ENCODE measurements at regions not wholly inside any gene's neighbourhood (a gene's known extent, or its start where the extent isn't known, plus 50 kb on each side); places are given as distances from the start of the nearest gene placed in this dataset.
A peak's percentile ranks its signal among the peaks of the same experiment; 100 is the strongest.

GRCh38 chr14:53391156-53391555 lies 238.0 kb upstream of the DDHD1 start:
- DNase-seq, result no peak

GRCh38 chr14:53390008-53390407 lies 236.9 kb upstream of the DDHD1 start:
- no peak for DNase-seq

- DNase-seq, result no peak
Measured at GRCh38 chr14:53389202-53389601, 236.1 kb upstream of the DDHD1 start.

- DNase-seq, result no peak
Measured at GRCh38 chr14:53386362-53386761, 233.2 kb upstream of the DDHD1 start.

- DNase-seq, result no peak
Measured at GRCh38 chr14:53384536-53384935, 231.4 kb upstream of the DDHD1 start.

GRCh38 chr14:53384073-53384472 lies 230.9 kb upstream of the DDHD1 start:
- DNase-seq, result no peak

- no peak for DNase-seq
Measured at GRCh38 chr14:53381895-53382294, 228.8 kb upstream of the DDHD1 start.

- DNase-seq, result no peak
Measured at GRCh38 chr14:53380867-53381225, 227.7 kb upstream of the DDHD1 start.

- DNase-seq, result no peak
Measured at GRCh38 chr14:53380052-53380866, 227.1 kb upstream of the DDHD1 start.

GRCh38 chr14:53378142-53378541 lies 225.0 kb upstream of the DDHD1 start:
- DNase-seq, result no peak

GRCh38 chr14:53376064-53376463 lies 222.9 kb upstream of the DDHD1 start:
- DNase-seq, result no peak

GRCh38 chr14:53375599-53375998 lies 222.5 kb upstream of the DDHD1 start:
- DNase-seq, result no peak

GRCh38 chr14:53368711-53369201 lies 215.6 kb upstream of the DDHD1 start:
- DNase-seq, result no peak

- DNase-seq, result peak; percentile 93
Measured at GRCh38 chr14:53368066-53368465, 214.9 kb upstream of the DDHD1 start.

GRCh38 chr14:53367644-53368026 lies 214.5 kb upstream of the DDHD1 start:
- peak; percentile 99 for DNase-seq

GRCh38 chr14:53365486-53366130 lies 212.5 kb upstream of the DDHD1 start:
- DNase-seq, result peak; percentile 26

- peak; percentile 9 for DNase-seq
Measured at GRCh38 chr14:53362916-53363315, 209.8 kb upstream of the DDHD1 start.

- DNase-seq, result no peak
Measured at GRCh38 chr14:53360829-53361228, 207.7 kb upstream of the DDHD1 start.

GRCh38 chr14:53358166-53358565 lies 205.0 kb upstream of the DDHD1 start:
- DNase-seq, result no peak

GRCh38 chr14:53356361-53357150 lies 203.4 kb upstream of the DDHD1 start:
- DNase-seq, result no peak

GRCh38 chr14:53355581-53356112 lies 202.5 kb upstream of the DDHD1 start:
- peak; percentile 58 for DNase-seq

- peak; percentile 8 for DNase-seq
Measured at GRCh38 chr14:53354336-53354735, 201.2 kb upstream of the DDHD1 start.

GRCh38 chr14:53350866-53351265 lies 197.7 kb upstream of the DDHD1 start:
- no peak for DNase-seq

Measured in skin of body (tissue), 1 donor.